HEK293 (cell line): ENCODE measurements at regions not wholly inside any gene's neighbourhood (a gene's known extent, or its start where the extent isn't known, plus 50 kb on each side); places are given as distances from the start of the nearest gene placed in this dataset.

ENCODE experiments used
- CTCF ChIA-PET: fragments of 350-600 bp; formaldehyde crosslinking; extraction: SDS; loops from one replicate; lab custom pipeline; 2021; ENCODE audit warnings: antibody characterized with exemption; lab: Yijun Ruan, JAX
- POLR2A ChIA-PET: fragments of 300-600 bp; formaldehyde crosslinking; extraction: SDS; loops from one replicate; lab custom pipeline; 2020; ENCODE audit warnings: antibody characterized with exemption, inconsistent platforms; lab: Yijun Ruan, JAX
- H3K27ac ChIP-seq: fragments of 200-500 bp; sonication (Bioruptor generic); 2 replicates; pipeline ENCODE4 v1.5.1; 2014; ENCODE audit warnings: low read depth, low read length, control low read depth, inconsistent platforms; ENCODE audit errors: extremely low read depth
- H3K36me3 ChIP-seq, 2 experiments: fragments of 200-500 bp in 1 of 2; sonication (Bioruptor generic) in 1 of 2; 1 replicate in 1 of 2; 2 replicates in 1 of 2; pipeline ENCODE4 v1.5.1; 2014 to 2017; ENCODE audit warnings: inconsistent platforms in 2 of 2, low read length in 2 of 2; ENCODE audit not compliant: control insufficient read depth in 2 of 2, insufficient read depth in 1 of 2
- H3K4me1 ChIP-seq: fragments of 200-500 bp; sonication (Bioruptor generic); 2 replicates; pipeline ENCODE4 v1.5.1; 2014; ENCODE audit warnings: mild to moderate bottlenecking, low read length, inconsistent platforms; ENCODE audit not compliant: control insufficient read depth, insufficient read depth
- H3K4me3 ChIP-seq: 2 replicates; pipeline ENCODE4 v1.5.1; 2011; ENCODE audit warnings: low read depth, mild to moderate bottlenecking, control low read depth, low read length, moderate library complexity
- H3K9me3 ChIP-seq: fragments of 200-500 bp; sonication (Bioruptor generic); 2 replicates; pipeline ENCODE4 v1.5.1; 2014; ENCODE audit warnings: low read depth, low read length, inconsistent platforms; ENCODE audit not compliant: control insufficient read depth, insufficient read depth
- BCL6B ChIP-seq: fragments of 450-650 bp; formaldehyde crosslinking; IDR thresholded peaks from 2 replicates; pipeline ENCODE4 v1.5.1; 2017; ENCODE audit warnings: missing biosample characterization, missing genetic modification characterization
- CTCF ChIP-seq: fragments of 450-650 bp; formaldehyde crosslinking; IDR thresholded peaks from 2 replicates; pipeline ENCODE4 v1.5.1; 2016; ENCODE audit warnings: missing biosample characterization, missing genetic modification characterization
- HOXA7 ChIP-seq: sonication (generic); formaldehyde crosslinking; IDR thresholded peaks from 2 replicates; pipeline ENCODE4 v1.8.1; 2022; ENCODE audit warnings: missing genetic modification reagents, borderline replicate concordance
- KLF8 ChIP-seq: fragments of 450-650 bp; formaldehyde crosslinking; IDR thresholded peaks from 2 replicates; pipeline ENCODE4 v1.5.1; 2016; ENCODE audit warnings: missing biosample characterization, missing genetic modification characterization
- OSR2 ChIP-seq: fragments of 450-650 bp; formaldehyde crosslinking; IDR thresholded peaks from 2 replicates; pipeline ENCODE4 v1.5.1; 2016; ENCODE audit warnings: missing biosample characterization, missing genetic modification characterization
- ZBTB20 ChIP-seq: fragments of 450-650 bp; formaldehyde crosslinking; IDR thresholded peaks from 2 replicates; pipeline ENCODE4 v1.5.1; 2016; ENCODE audit warnings: missing biosample characterization, missing genetic modification characterization
- ZBTB49 ChIP-seq: fragments of 450-650 bp; formaldehyde crosslinking; IDR thresholded peaks from 2 replicates; pipeline ENCODE4 v1.5.1; 2016; ENCODE audit warnings: missing biosample characterization, missing genetic modification characterization, low read depth
- ZNF140 ChIP-seq: fragments of 450-650 bp; formaldehyde crosslinking; IDR thresholded peaks from 2 replicates; pipeline ENCODE4 v1.5.1; 2016; ENCODE audit warnings: missing biosample characterization, missing genetic modification characterization
- ZNF146 ChIP-seq: fragments of 450-650 bp; formaldehyde crosslinking; IDR thresholded peaks from 2 replicates; pipeline ENCODE4 v1.5.1; 2016; ENCODE audit warnings: missing biosample characterization, missing genetic modification characterization
- ZNF280C ChIP-seq: fragments of 450-650 bp; formaldehyde crosslinking; IDR thresholded peaks from 2 replicates; pipeline ENCODE4 v1.5.1; 2016; ENCODE audit warnings: missing biosample characterization, missing genetic modification characterization
- ZNF354C ChIP-seq: fragments of 450-650 bp; formaldehyde crosslinking; IDR thresholded peaks from 2 replicates; pipeline ENCODE4 v1.5.1; 2016; ENCODE audit warnings: missing biosample characterization, missing genetic modification characterization, low read depth, borderline replicate concordance
- ZNF394 ChIP-seq: fragments of 450-650 bp; formaldehyde crosslinking; IDR thresholded peaks from 2 replicates; pipeline ENCODE4 v1.5.1; 2016; ENCODE audit warnings: missing biosample characterization, missing genetic modification characterization, mild to moderate bottlenecking, moderate library complexity, borderline replicate concordance
- ZNF768 ChIP-seq: fragments of 450-650 bp; formaldehyde crosslinking; IDR thresholded peaks from 2 replicates; pipeline ENCODE4 v1.5.1; 2018; ENCODE audit warnings: missing biosample characterization, mild to moderate bottlenecking, missing genetic modification characterization
- TF ChIP-seq, protein P1 (sequence below): fragments of 450-650 bp; formaldehyde crosslinking; IDR thresholded peaks from 2 replicates; pipeline ENCODE4 v1.5.1; 2016; ENCODE audit warnings: missing biosample characterization, missing genetic modification characterization
- TF ChIP-seq, protein P2 (sequence below): fragments of 450-650 bp; formaldehyde crosslinking; IDR thresholded peaks from 2 replicates; pipeline ENCODE4 v1.5.1; 2016; ENCODE audit warnings: missing biosample characterization, missing genetic modification characterization, low read depth

- no peaks in the 10 kb centered on the region for H3K36me3 ChIP-seq
- CTCF ChIA-PET, result no interaction called here
- no peak overlapping the region for H3K27ac ChIP-seq
- H3K9me3 ChIP-seq, result no peaks in the 10 kb centered on the region
- POLR2A ChIA-PET, result no interaction called here
- peaks cover 5% of the 10 kb centered on the region for H3K4me1 ChIP-seq
- H3K4me3 ChIP-seq, result no peak overlapping the region
- TF ChIP-seq ZNF394 (no peak), ZBTB49 (tag by site-specific recombination) (no peak), ZBTB20 (no peak), BCL6B (tag by site-specific recombination) (no peak), CTCF (tag by site-specific recombination) (no peak), ZNF146 (no peak), HOXA7 (CRISPR knock-in tag) (no peak), KLF8 (tag by site-specific recombination) (no peak), ZNF280C (tag by site-specific recombination) (no peak), ZNF768 (tag by site-specific recombination) (no peak), ZNF354C (tag by site-specific recombination) (no peak), OSR2 (no peak), ZNF140 (tag by site-specific recombination) (no peak)
- TF ChIP-seq, protein P1, sequence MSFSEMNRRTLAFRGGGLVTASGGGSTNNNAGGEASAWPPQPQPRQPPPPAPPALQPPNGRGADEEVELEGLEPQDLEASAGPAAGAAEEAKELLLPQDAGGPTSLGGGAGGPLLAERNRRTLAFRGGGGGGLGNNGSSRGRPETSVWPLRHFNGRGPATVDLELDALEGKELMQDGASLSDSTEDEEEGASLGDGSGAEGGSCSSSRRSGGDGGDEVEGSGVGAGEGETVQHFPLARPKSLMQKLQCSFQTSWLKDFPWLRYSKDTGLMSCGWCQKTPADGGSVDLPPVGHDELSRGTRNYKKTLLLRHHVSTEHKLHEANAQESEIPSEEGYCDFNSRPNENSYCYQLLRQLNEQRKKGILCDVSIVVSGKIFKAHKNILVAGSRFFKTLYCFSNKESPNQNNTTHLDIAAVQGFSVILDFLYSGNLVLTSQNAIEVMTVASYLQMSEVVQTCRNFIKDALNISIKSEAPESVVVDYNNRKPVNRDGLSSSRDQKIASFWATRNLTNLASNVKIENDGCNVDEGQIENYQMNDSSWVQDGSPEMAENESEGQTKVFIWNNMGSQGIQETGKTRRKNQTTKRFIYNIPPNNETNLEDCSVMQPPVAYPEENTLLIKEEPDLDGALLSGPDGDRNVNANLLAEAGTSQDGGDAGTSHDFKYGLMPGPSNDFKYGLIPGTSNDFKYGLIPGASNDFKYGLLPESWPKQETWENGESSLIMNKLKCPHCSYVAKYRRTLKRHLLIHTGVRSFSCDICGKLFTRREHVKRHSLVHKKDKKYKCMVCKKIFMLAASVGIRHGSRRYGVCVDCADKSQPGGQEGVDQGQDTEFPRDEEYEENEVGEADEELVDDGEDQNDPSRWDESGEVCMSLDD (tag by site-specific recombination), result no peak
- TF ChIP-seq, protein P2, sequence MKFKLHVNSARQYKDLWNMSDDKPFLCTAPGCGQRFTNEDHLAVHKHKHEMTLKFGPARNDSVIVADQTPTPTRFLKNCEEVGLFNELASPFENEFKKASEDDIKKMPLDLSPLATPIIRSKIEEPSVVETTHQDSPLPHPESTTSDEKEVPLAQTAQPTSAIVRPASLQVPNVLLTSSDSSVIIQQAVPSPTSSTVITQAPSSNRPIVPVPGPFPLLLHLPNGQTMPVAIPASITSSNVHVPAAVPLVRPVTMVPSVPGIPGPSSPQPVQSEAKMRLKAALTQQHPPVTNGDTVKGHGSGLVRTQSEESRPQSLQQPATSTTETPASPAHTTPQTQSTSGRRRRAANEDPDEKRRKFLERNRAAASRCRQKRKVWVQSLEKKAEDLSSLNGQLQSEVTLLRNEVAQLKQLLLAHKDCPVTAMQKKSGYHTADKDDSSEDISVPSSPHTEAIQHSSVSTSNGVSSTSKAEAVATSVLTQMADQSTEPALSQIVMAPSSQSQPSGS (tag by site-specific recombination), result no peak
- TF ChIP-seq, all 188 proteins: peak for 0
These were observed 132.5 kb upstream of the NCOR2 start for GRCh38 chr12:124699909-124700308.
